Non-pigmented ciliary epithelial cell (primary cell): ENCODE measurements at regions not wholly inside any gene's neighbourhood (a gene's known extent, or its start where the extent isn't known, plus 50 kb on each side); places are given as distances from the start of the nearest gene placed in this dataset.

Experiments
- DNase-seq: peaks from one replicate; pipeline ENCODE4 v3.0.0-alpha.2; 2010; ENCODE audit warnings: low read depth

- no peak for DNase-seq
Measured at GRCh38 chr2:104638190-104638858, 215.6 kb upstream of the POU3F3 start.

- no peak for DNase-seq
Measured at GRCh38 chr2:104638859-104639202, 215.1 kb upstream of the POU3F3 start.

- DNase-seq = no peak
Measured at GRCh38 chr2:104641786-104642185, 212.1 kb upstream of the POU3F3 start.

- DNase-seq = no peak
Measured at GRCh38 chr2:104648376-104648775, 205.5 kb upstream of the POU3F3 start.

GRCh38 chr2:104649866-104650265 is 204.0 kb upstream of the POU3F3 start:
- no peak for DNase-seq

- no peak for DNase-seq
Measured at GRCh38 chr2:104650405-104650996, 203.4 kb upstream of the POU3F3 start.

GRCh38 chr2:104654811-104655210 is 199.1 kb upstream of the POU3F3 start:
- no peak for DNase-seq

GRCh38 chr2:104656571-104657163 is 197.2 kb upstream of the POU3F3 start:
- no peak for DNase-seq

GRCh38 chr2:104658144-104658835 is 195.6 kb upstream of the POU3F3 start:
- no peak for DNase-seq

GRCh38 chr2:104658904-104659591 is 194.9 kb upstream of the POU3F3 start:
- no peak for DNase-seq

GRCh38 chr2:104660991-104661390 is 192.9 kb upstream of the POU3F3 start:
- DNase-seq = no peak

GRCh38 chr2:104664672-104665071 is 189.2 kb upstream of the POU3F3 start:
- no peak for DNase-seq

GRCh38 chr2:104668631-104669030 is 185.3 kb upstream of the POU3F3 start:
- no peak for DNase-seq

GRCh38 chr2:104673225-104673624 is 180.7 kb upstream of the POU3F3 start:
- no peak for DNase-seq

GRCh38 chr2:104678181-104678580 is 175.7 kb upstream of the POU3F3 start:
- DNase-seq = no peak

- DNase-seq = no peak
Measured at GRCh38 chr2:104685591-104685990, 168.3 kb upstream of the POU3F3 start.

- no peak for DNase-seq
Measured at GRCh38 chr2:104687147-104687546, 166.8 kb upstream of the POU3F3 start.

GRCh38 chr2:104690255-104690984 is 163.5 kb upstream of the POU3F3 start:
- DNase-seq = no peak

GRCh38 chr2:104698276-104698675 is 155.6 kb upstream of the POU3F3 start:
- no peak for DNase-seq

GRCh38 chr2:104701411-104701911 is 152.5 kb upstream of the POU3F3 start:
- no peak for DNase-seq

GRCh38 chr2:104702031-104702850 is 151.7 kb upstream of the POU3F3 start:
- no peak for DNase-seq
